ENCODE measurements at regions not wholly inside any gene's neighbourhood (a gene's known extent, or its start where the extent isn't known, plus 50 kb on each side); places are given as distances from the start of the nearest gene placed in this dataset.
"Not testable (repeated sequence)": the region's sequence is repeated elsewhere in the genome, so short reads cannot be mapped to it uniquely, and the experiment has no call there.

GRCh38 chr16:58882292-58882691, 148.2 kb upstream of the GOT2 start:
- Histone ChIP-seq H3K4me1 (no peaks in the 10 kb centered on the region), H3K9me3 (no peaks in the 10 kb centered on the region), H3K4me3 (no peak overlapping the region), H3K36me3 (no peaks in the 10 kb centered on the region), H3K27ac (no peak overlapping the region), H3K27me3 (no peaks in the 10 kb centered on the region)
- DNase-seq (ENCODE audit: low spot score in 2 of 2), result no peak
- TF ChIP-seq POLR2AphosphoS5 (IDR thresholded peaks at IDR 0.05), result no peak
- no peak for TF ChIP-seq CTCF (IDR thresholded peaks at IDR 0.05)
- no peak for TF ChIP-seq POLR2A (IDR thresholded peaks at IDR 0.05)
- WGBS, result 83% methylated on average over 5 of the region's 5 CpGs

- not testable (repeated sequence) for DNase-seq (ENCODE audit: low spot score in 2 of 2); H3K36me3 ChIP-seq; H3K27me3 ChIP-seq; H3K4me1 ChIP-seq; H3K9me3 ChIP-seq; H3K4me3 ChIP-seq; H3K27ac ChIP-seq
- WGBS, result 98% methylated on average over 5 of the region's 11 CpGs
Measured at GRCh38 chr16:58878641-58879040, 144.5 kb upstream of the GOT2 start.

GRCh38 chr16:58866935-58867334, 132.8 kb upstream of the GOT2 start:
- DNase-seq (ENCODE audit: low spot score in 2 of 2), result no peak
- Histone ChIP-seq H3K4me3 (no peak overlapping the region), H3K27ac (no peak overlapping the region), H3K4me1 (no peaks in the 10 kb centered on the region), H3K9me3 (no peaks in the 10 kb centered on the region), H3K36me3 (no peaks in the 10 kb centered on the region), H3K27me3 (no peaks in the 10 kb centered on the region)
- no peak for TF ChIP-seq CTCF (IDR thresholded peaks at IDR 0.05)
- TF ChIP-seq POLR2A (IDR thresholded peaks at IDR 0.05), result no peak
- TF ChIP-seq POLR2AphosphoS5 (IDR thresholded peaks at IDR 0.05), result no peak
- no peak for TF ChIP-seq EP300 (IDR thresholded peaks at IDR 0.05)
- 69% methylated on average over 3 of the region's 3 CpGs for WGBS

DNA sequence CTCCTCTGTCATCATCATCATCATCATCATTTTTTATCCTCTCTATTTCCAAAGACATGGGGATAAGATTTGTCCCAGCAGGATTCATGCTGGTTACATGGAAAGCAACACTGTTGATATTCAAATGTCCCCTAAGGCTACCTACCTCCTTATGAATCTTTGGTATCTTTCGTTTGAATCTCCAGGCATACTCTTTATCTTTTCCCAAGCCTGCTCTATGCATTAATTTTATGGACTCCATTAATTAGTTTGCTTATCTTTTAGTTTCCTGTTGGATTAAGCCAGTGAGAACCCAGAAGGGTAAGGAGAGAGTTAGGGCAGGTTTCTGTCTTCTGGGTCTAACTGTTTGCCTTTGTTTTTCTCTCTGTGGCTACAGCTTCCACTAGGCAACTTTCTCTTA, 129.6 kb upstream of the GOT2 start:
- H3K27ac ChIP-seq, result no peak overlapping the region
- H3K4me3 ChIP-seq, result no peak overlapping the region
- no peak for TF ChIP-seq POLR2A (IDR thresholded peaks at IDR 0.05)
- TF ChIP-seq CTCF (IDR thresholded peaks at IDR 0.05), result no peak
- no peak for TF ChIP-seq POLR2AphosphoS5 (IDR thresholded peaks at IDR 0.05)
- H3K36me3 ChIP-seq, result no peaks in the 10 kb centered on the region
- WGBS, result 50% methylated on average over 1 of the region's 1 CpG
- no peaks in the 10 kb centered on the region for H3K27me3 ChIP-seq
- DNase-seq (ENCODE audit: low spot score in 2 of 2), result no peak
- no peaks in the 10 kb centered on the region for H3K4me1 ChIP-seq
- no peaks in the 10 kb centered on the region for H3K9me3 ChIP-seq

DNA sequence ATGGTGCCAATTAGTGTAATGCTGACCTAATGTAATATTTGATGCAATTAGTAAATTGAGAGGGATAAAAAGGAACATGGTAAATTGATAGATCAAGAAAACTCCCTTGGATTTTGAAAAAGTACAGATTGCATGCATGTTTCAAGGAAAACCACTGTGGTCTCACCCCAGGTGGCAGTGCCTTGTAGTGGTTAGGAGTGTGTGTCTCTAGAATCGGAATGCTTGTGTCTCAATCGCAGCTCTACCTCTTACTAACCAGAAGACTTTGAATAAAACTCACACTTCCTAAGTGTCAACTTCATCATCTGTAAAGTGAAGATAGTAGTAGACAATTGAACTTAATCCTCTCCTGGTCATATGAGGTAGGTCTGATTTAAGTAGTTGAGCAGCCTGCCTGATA, 128.9 kb upstream of the GOT2 start:
- H3K27me3 ChIP-seq, result no peaks in the 10 kb centered on the region
- H3K36me3 ChIP-seq, result no peaks in the 10 kb centered on the region
- DNase-seq (ENCODE audit: low spot score in 2 of 2), result no peak
- no peaks in the 10 kb centered on the region for H3K9me3 ChIP-seq
- H3K27ac ChIP-seq, result no peak overlapping the region
- H3K4me3 ChIP-seq, result no peak overlapping the region
- no peaks in the 10 kb centered on the region for H3K4me1 ChIP-seq
- TF ChIP-seq EP300 (IDR thresholded peaks at IDR 0.05) (no peak), POLR2A (IDR thresholded peaks at IDR 0.05) (no peak), CTCF (IDR thresholded peaks at IDR 0.05) (no peak), POLR2AphosphoS5 (IDR thresholded peaks at IDR 0.05) (no peak)
- 85% methylated on average over 2 of the region's 2 CpGs for WGBS

GRCh38 chr16:58862334-58863021, 128.4 kb upstream of the GOT2 start:
- H3K4me1 ChIP-seq, result no peaks in the 10 kb centered on the region
- H3K9me3 ChIP-seq, result no peaks in the 10 kb centered on the region
- no peaks in the 10 kb centered on the region for H3K27me3 ChIP-seq
- no peaks in the 10 kb centered on the region for H3K36me3 ChIP-seq
- DNase-seq (ENCODE audit: low spot score in 2 of 2), result no peak
- no peak overlapping the region for H3K27ac ChIP-seq
- H3K4me3 ChIP-seq, result no peak overlapping the region
- WGBS, result 42% methylated on average over 9 of the region's 9 CpGs
- no peak for TF ChIP-seq CTCF (IDR thresholded peaks at IDR 0.05)
- no peak for TF ChIP-seq POLR2A (IDR thresholded peaks at IDR 0.05)
- TF ChIP-seq POLR2AphosphoS5 (IDR thresholded peaks at IDR 0.05), result no peak
- TF ChIP-seq EP300 (IDR thresholded peaks at IDR 0.05), result no peak
